Keratinocyte (primary cell): ENCODE measurements at regions not wholly inside any gene's neighbourhood (a gene's known extent, or its start where the extent isn't known, plus 50 kb on each side); places are given as distances from the start of the nearest gene placed in this dataset.

Experiments used
- DNase-seq: peaks from one replicate; pipeline ENCODE4 v3.0.0-alpha.2; 2011; ENCODE audit warnings: low read depth, missing footprints, low spot score
- FAIRE-seq: peaks from 2 replicates; lab custom pipeline; 2011; peaks lifted over from hg19 to GRCh38; lab: Jason Lieb, UNC
- H2AFZ ChIP-seq: 2 replicates; pipeline ENCODE4 v1.6.0; 2012; ENCODE audit warnings: low read length, control low read depth, inconsistent platforms; ENCODE audit not compliant: control insufficient read depth
- H3K27ac ChIP-seq: 2 replicates; pipeline ENCODE4 v1.5.1; 2011; ENCODE audit warnings: low read length; ENCODE audit not compliant: control insufficient read depth, insufficient read depth
- H3K27me3 ChIP-seq: 3 replicates; pipeline ENCODE4 v1.6.0; 2011; ENCODE audit warnings: low read length; ENCODE audit not compliant: control insufficient read depth, insufficient read depth; ENCODE audit errors: extremely low read depth
- H3K36me3 ChIP-seq, 2 experiments: 2 replicates in 1 of 2; 3 replicates in 1 of 2; pipeline ENCODE4 v1.5.1; 2011; ENCODE audit warnings: low read length in 2 of 2, mild to moderate bottlenecking in 1 of 2; ENCODE audit not compliant: control insufficient read depth in 2 of 2, insufficient read depth in 2 of 2; ENCODE audit errors: extremely low read depth in 1 of 2
- H3K4me1 ChIP-seq: 3 replicates; pipeline ENCODE4 v1.5.1; 2011; ENCODE audit warnings: low read length; ENCODE audit not compliant: control insufficient read depth, insufficient read depth; ENCODE audit errors: extremely low read depth
- H3K4me2 ChIP-seq: 3 replicates; pipeline ENCODE4 v1.6.0; 2011; ENCODE audit warnings: low read depth, low read length; ENCODE audit not compliant: control insufficient read depth, insufficient read depth; ENCODE audit errors: extremely low read depth
- H3K4me3 ChIP-seq, 3 experiments: fragments of 200-600 bp in 1 of 3; sonication (generic) in 1 of 3; 2 replicates in 2 of 3; 3 replicates in 1 of 3; pipeline ENCODE4 v1.5.1; 2011 to 2016; ENCODE audit warnings: low read length in 3 of 3, mild to moderate bottlenecking in 3 of 3, control low read depth in 2 of 3, inconsistent platforms in 1 of 3, low read depth in 1 of 3, mixed read lengths in 1 of 3, mixed run types in 1 of 3, moderate library complexity in 1 of 3; ENCODE audit not compliant: control insufficient read depth in 2 of 3, insufficient read depth in 2 of 3; ENCODE audit errors: extremely low read depth in 1 of 3
- H3K79me2 ChIP-seq: 2 replicates; pipeline ENCODE4 v1.6.0; 2012; ENCODE audit warnings: low read length; ENCODE audit not compliant: control insufficient read depth, insufficient read depth
- H3K9ac ChIP-seq: 3 replicates; pipeline ENCODE4 v1.6.0; 2011; ENCODE audit warnings: low read length; ENCODE audit not compliant: control insufficient read depth, insufficient read depth; ENCODE audit errors: extremely low read depth
- H3K9me1 ChIP-seq: 3 replicates; pipeline ENCODE4 v1.6.0; 2011; ENCODE audit warnings: low read length; ENCODE audit not compliant: control insufficient read depth, insufficient read depth; ENCODE audit errors: extremely low read depth
- H3K9me3 ChIP-seq: 2 replicates; pipeline ENCODE4 v1.5.1; 2012; ENCODE audit warnings: low read depth, low read length; ENCODE audit not compliant: control insufficient read depth
- H4K20me1 ChIP-seq: 3 replicates; pipeline ENCODE4 v1.6.0; 2011; ENCODE audit warnings: low read length; ENCODE audit not compliant: control insufficient read depth, insufficient read depth; ENCODE audit errors: extremely low read depth
- CTCF ChIP-seq, 3 experiments: IDR thresholded peaks in 1 of 3; conservative IDR thresholded peaks in 1 of 3; optimal IDR thresholded peaks in 1 of 3; 2 replicates in 2 of 3; 3 replicates in 1 of 3; pipeline versions ENCODE3 to v1.5.1; 2011; ENCODE audit warnings: low read length in 3 of 3, mild to moderate bottlenecking in 3 of 3, moderate library complexity in 2 of 3, control low read depth in 1 of 3, inconsistent platforms in 1 of 3; ENCODE audit not compliant: insufficient read depth in 2 of 3; ENCODE audit errors: extremely low read depth in 1 of 3
- EZH2 ChIP-seq: IDR thresholded peaks from one replicate; pipeline ENCODE4 v1.6.1; 2012; ENCODE audit warnings: inconsistent platforms, mild to moderate bottlenecking, low read length, moderate library complexity
- dilution Hi-C: fragments of 300-500 bp; cut with MboI; formaldehyde crosslinking; loops from one replicate; pipeline ENCODE4 v1.7.0; 2020; ENCODE audit warnings: low sequenced_read_pairs; ENCODE audit not compliant: extremely low pct_ligation_motif_present

GRCh38 chr1:192747943-192748342, 60.9 kb upstream of the RGS2 start:
- no peaks in the 10 kb centered on the region for H3K9me1 ChIP-seq
- H3K9me3 ChIP-seq, result no peaks in the 10 kb centered on the region
- H3K9ac ChIP-seq, result no peak overlapping the region
- no peak overlapping the region for H2AFZ ChIP-seq
- dilution Hi-C loops, result no loop called here
- H3K4me1 ChIP-seq, result peaks cover 5% of the 10 kb centered on the region
- no peak overlapping the region for H3K4me3 ChIP-seq
- no peak for FAIRE-seq
- TF ChIP-seq CTCF (optimal IDR thresholded peaks at IDR 0.05 in 1 of 3, IDR thresholded peaks at IDR 0.05 in 1 of 3, conservative IDR thresholded peaks at IDR 0.05 in 1 of 3; ENCODE audit: extremely low read depth in 1 of 3, insufficient read depth in 2 of 3, low read length in 3 of 3) (no peak), EZH2 (no peak)
- H3K4me2 ChIP-seq, result no peak overlapping the region
- no peak for DNase-seq
- H3K36me3 ChIP-seq, result no peaks in the 10 kb centered on the region
- H4K20me1 ChIP-seq, result no peaks in the 10 kb centered on the region
- H3K27ac ChIP-seq, result peak overlapping the region; percentile 71
- H3K79me2 ChIP-seq, result no peaks in the 10 kb centered on the region
- no peaks in the 10 kb centered on the region for H3K27me3 ChIP-seq

- no peaks in the 10 kb centered on the region for H4K20me1 ChIP-seq
- peaks cover 5% of the 10 kb centered on the region for H3K4me1 ChIP-seq
- peak overlapping the region; percentile 23 for H2AFZ ChIP-seq
- H3K9me3 ChIP-seq, result no peaks in the 10 kb centered on the region
- TF ChIP-seq EZH2, result no peak
- no peak for TF ChIP-seq CTCF (optimal IDR thresholded peaks at IDR 0.05 in 1 of 3, IDR thresholded peaks at IDR 0.05 in 1 of 3, conservative IDR thresholded peaks at IDR 0.05 in 1 of 3; ENCODE audit: extremely low read depth in 1 of 3, insufficient read depth in 2 of 3, low read length in 3 of 3)
- H3K9ac ChIP-seq, result no peak overlapping the region
- no peak for DNase-seq
- FAIRE-seq, result no peak
- H3K27ac ChIP-seq, result no peak overlapping the region
- no peaks in the 10 kb centered on the region for H3K36me3 ChIP-seq
- H3K4me2 ChIP-seq, result no peak overlapping the region
- no peak overlapping the region for H3K4me3 ChIP-seq
- no peaks in the 10 kb centered on the region for H3K9me1 ChIP-seq
- dilution Hi-C loops, result no loop called here
- H3K27me3 ChIP-seq, result no peaks in the 10 kb centered on the region
- no peaks in the 10 kb centered on the region for H3K79me2 ChIP-seq
Observed at GRCh38 chr1:192749349-192749748, 59.5 kb upstream of the RGS2 start.
